SK-N-MC (cell line): ENCODE measurements at regions not wholly inside any gene's neighbourhood (a gene's known extent, or its start where the extent isn't known, plus 50 kb on each side); places are given as distances from the start of the nearest gene placed in this dataset.

ENCODE experiments used
- EZH2 ChIP-seq: fragments of 200-600 bp; sonication (generic); IDR thresholded peaks from one replicate; pipeline ENCODE4 v1.6.1; 2017; ENCODE audit warnings: antibody characterized with exemption
- FOXP2 ChIP-seq: optimal IDR thresholded peaks from 2 replicates; pipeline ENCODE3; 2011; ENCODE audit warnings: mild to moderate bottlenecking, moderate library complexity; ENCODE audit not compliant: insufficient read depth; ENCODE audit errors: extremely low read length, control extremely low read depth
- POLR2AphosphoS5 ChIP-seq: IDR thresholded peaks from 2 replicates; pipeline ENCODE4 v1.6.1; 2012; ENCODE audit warnings: mild to moderate bottlenecking, low read depth, low read length, borderline replicate concordance

GRCh38 chr12:3416159-3416558, 74.8 kb upstream of the PRMT8 start:
- no peak for TF ChIP-seq POLR2AphosphoS5
- no peak for TF ChIP-seq EZH2
- TF ChIP-seq FOXP2 = no peak
